ENCODE measurements at regions not wholly inside any gene's neighbourhood (a gene's known extent, or its start where the extent isn't known, plus 50 kb on each side); places are given as distances from the start of the nearest gene placed in this dataset.
A peak's percentile ranks its signal among the peaks of the same experiment; 100 is the strongest.

GRCh38 chr19:29106346-29106885 lies 106.5 kb downstream of the UQCRFS1 start:
- Mint-ChIP-seq H3K4me3 (ENCODE audit: low read depth, unreplicated experiment) (no peak overlapping the region), H3K9me3 (ENCODE audit: low read depth, unreplicated experiment) (peaks cover 6% of the 10 kb centered on the region), H3K27me3 (ENCODE audit: unreplicated experiment) (peaks cover 25% of the 10 kb centered on the region), H3K36me3 (ENCODE audit: insufficient read depth, unreplicated experiment) (no peaks in the 10 kb centered on the region), H3K27ac (ENCODE audit: unreplicated experiment) (no peak overlapping the region), H3K4me1 (ENCODE audit: low read depth, unreplicated experiment) (no peaks in the 10 kb centered on the region)
- TF ChIP-seq CTCF (IDR thresholded peaks at IDR 0.05; ENCODE audit: unreplicated experiment), result no peak
- BruUV-seq (replicated peaks), result no TSS peak
- CTCF ChIA-PET, result interaction anchor here (0.7 kb wide), 1 partner anchor 15 kb away, joined by 3 read pairs; no protein-coding TSS in a partner anchor
- intact Hi-C loops (cut with micrococcal nuclease; ENCODE audit: unreplicated experiment), result no loop called here
- no peak for DNase-seq

- no peak for DNase-seq
- CTCF ChIA-PET, result interaction anchor here (0.7 kb wide), 1 partner anchor 14 kb away, joined by 3 read pairs; no protein-coding TSS in a partner anchor
- no peaks in the 10 kb centered on the region for H3K36me3 Mint-ChIP-seq (ENCODE audit: insufficient read depth, unreplicated experiment)
- peaks cover 6% of the 10 kb centered on the region for H3K9me3 Mint-ChIP-seq (ENCODE audit: low read depth, unreplicated experiment)
- no TSS peak for BruUV-seq (replicated peaks)
- peaks cover 25% of the 10 kb centered on the region for H3K27me3 Mint-ChIP-seq (ENCODE audit: unreplicated experiment)
- intact Hi-C loops (cut with micrococcal nuclease; ENCODE audit: unreplicated experiment), result no loop called here
- no peak for TF ChIP-seq CTCF (IDR thresholded peaks at IDR 0.05; ENCODE audit: unreplicated experiment)
- no peak overlapping the region for H3K4me3 Mint-ChIP-seq (ENCODE audit: low read depth, unreplicated experiment)
- no peaks in the 10 kb centered on the region for H3K4me1 Mint-ChIP-seq (ENCODE audit: low read depth, unreplicated experiment)
- H3K27ac Mint-ChIP-seq (ENCODE audit: unreplicated experiment), result no peak overlapping the region
Observed at GRCh38 chr19:29105629-29106292, 107.2 kb downstream of the UQCRFS1 start.

DNA sequence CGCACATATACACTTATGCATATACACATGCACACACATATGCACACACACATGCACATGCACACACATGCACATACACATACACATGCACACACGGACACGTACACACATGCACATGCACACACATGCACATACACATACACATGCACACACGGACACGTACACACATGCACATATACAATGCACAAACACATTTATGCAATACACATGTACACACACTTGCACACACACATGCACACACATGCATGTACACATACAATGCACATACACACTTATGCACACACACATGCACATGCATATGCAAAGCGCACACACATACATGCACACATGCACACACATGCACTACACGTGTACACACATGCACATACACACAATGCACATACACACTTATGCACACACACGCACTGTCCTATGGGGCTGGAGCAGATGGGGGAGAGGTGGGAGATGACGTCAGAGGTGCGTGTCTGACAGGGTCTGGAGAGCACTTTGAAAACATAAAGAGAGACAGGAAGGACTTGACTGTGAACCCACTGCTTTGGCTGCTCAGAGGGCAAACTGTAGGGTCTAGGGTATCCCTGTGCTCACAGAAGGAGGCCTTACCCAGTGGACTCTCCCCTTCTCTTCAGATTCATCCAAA lies 108.2 kb downstream of the UQCRFS1 start:
- intact Hi-C loops (cut with micrococcal nuclease; ENCODE audit: unreplicated experiment), result no loop called here
- no peaks in the 10 kb centered on the region for H3K4me1 Mint-ChIP-seq (ENCODE audit: low read depth, unreplicated experiment)
- H3K36me3 Mint-ChIP-seq (ENCODE audit: insufficient read depth, unreplicated experiment), result no peaks in the 10 kb centered on the region
- peaks cover 9% of the 10 kb centered on the region for H3K9me3 Mint-ChIP-seq (ENCODE audit: low read depth, unreplicated experiment)
- H3K27ac Mint-ChIP-seq (ENCODE audit: unreplicated experiment), result no peak overlapping the region
- TF ChIP-seq CTCF (IDR thresholded peaks at IDR 0.05; ENCODE audit: unreplicated experiment), result no peak
- peaks cover 18% of the 10 kb centered on the region for H3K27me3 Mint-ChIP-seq (ENCODE audit: unreplicated experiment)
- BruUV-seq (replicated peaks), result no TSS peak
- no peak overlapping the region for H3K4me3 Mint-ChIP-seq (ENCODE audit: low read depth, unreplicated experiment)
- no peak for DNase-seq
- CTCF ChIA-PET, result no interaction called here

DNA sequence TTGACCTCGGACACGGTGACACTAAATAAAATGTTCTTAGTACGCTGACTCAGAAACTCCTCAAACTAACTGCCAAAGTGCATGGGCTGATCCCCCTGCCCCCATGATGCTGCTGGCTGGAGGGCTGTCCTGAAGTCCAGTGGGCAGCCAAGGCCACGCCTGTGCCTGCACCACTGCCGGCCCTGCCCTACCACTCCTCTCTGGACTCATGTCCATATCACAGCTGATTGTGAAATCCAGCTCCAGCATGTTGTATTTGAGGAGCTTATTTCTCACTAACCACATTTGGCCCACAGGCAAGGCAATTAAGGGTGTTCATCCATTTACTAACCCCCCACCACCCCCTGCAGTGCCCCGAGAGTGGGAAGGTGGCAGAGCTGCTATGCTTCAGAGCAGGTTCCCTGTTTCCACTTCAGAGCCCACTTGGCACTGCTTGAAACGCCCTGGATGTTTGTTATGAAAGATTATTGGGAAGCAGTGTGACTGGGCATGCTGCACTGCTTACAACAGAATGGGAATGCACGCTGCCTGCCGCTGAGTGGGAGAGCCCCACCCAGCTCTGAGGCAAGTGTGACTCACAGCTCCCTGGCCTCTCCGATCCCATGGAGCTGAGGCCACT lies 114.0 kb downstream of the UQCRFS1 start:
- no peak overlapping the region for H3K27ac Mint-ChIP-seq (ENCODE audit: unreplicated experiment)
- H3K9me3 Mint-ChIP-seq (ENCODE audit: low read depth, unreplicated experiment), result peaks cover 5% of the 10 kb centered on the region
- CTCF ChIA-PET, result interaction anchor here (0.6 to 1.0 kb wide), 3 partner anchors 87 to 246 kb away, joined by 3 to 4 read pairs (median 4); no protein-coding TSS in a partner anchor
- H3K4me3 Mint-ChIP-seq (ENCODE audit: low read depth, unreplicated experiment), result peak overlapping the region; percentile 30
- peaks cover 14% of the 10 kb centered on the region for H3K4me1 Mint-ChIP-seq (ENCODE audit: low read depth, unreplicated experiment)
- peak; percentile 65 for DNase-seq
- no TSS peak for BruUV-seq (replicated peaks)
- H3K36me3 Mint-ChIP-seq (ENCODE audit: insufficient read depth, unreplicated experiment), result no peaks in the 10 kb centered on the region
- TF ChIP-seq CTCF (IDR thresholded peaks at IDR 0.05; ENCODE audit: unreplicated experiment), result no peak
- intact Hi-C loops (cut with micrococcal nuclease; ENCODE audit: unreplicated experiment), result no loop called here
- H3K27me3 Mint-ChIP-seq (ENCODE audit: unreplicated experiment), result no peaks in the 10 kb centered on the region

All from Calu3 (cell line).